ENCODE measurements at regions not wholly inside any gene's neighbourhood (a gene's known extent, or its start where the extent isn't known, plus 50 kb on each side); places are given as distances from the start of the nearest gene placed in this dataset.

DNA sequence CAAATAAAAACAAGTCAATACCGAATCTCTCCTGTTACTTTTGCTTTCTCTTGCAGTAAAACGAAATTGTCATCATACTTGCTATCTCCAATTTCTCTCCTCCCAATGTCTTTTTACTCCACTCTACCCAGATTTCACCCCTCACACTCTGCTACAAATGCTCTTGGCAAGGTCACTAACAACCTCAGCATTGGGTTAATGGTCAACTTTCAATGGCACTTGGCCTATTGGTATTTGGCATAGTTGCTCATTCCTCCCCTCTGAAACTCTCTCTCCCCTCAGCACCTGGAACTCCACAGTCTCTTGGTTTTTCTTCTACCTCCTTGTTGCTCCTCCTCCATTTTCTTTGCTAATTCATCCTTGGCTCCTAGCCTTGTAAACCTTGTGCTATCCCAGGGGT is 367.3 kb downstream of the PTPRU start:
- Mint-ChIP-seq H3K4me3 (ENCODE audit: unreplicated experiment) (no peak overlapping the region), H3K27ac (ENCODE audit: unreplicated experiment) (no peak overlapping the region), H3K27me3 (ENCODE audit: low read depth) (peaks cover 14% of the 10 kb centered on the region), H3K9me3 (ENCODE audit: low read depth) (peaks cover 2% of the 10 kb centered on the region), H3K36me3 (ENCODE audit: low read depth) (no peaks in the 10 kb centered on the region), H3K4me1 (ENCODE audit: low read depth) (no peaks in the 10 kb centered on the region)
- TF ChIP-seq, protein P1, sequence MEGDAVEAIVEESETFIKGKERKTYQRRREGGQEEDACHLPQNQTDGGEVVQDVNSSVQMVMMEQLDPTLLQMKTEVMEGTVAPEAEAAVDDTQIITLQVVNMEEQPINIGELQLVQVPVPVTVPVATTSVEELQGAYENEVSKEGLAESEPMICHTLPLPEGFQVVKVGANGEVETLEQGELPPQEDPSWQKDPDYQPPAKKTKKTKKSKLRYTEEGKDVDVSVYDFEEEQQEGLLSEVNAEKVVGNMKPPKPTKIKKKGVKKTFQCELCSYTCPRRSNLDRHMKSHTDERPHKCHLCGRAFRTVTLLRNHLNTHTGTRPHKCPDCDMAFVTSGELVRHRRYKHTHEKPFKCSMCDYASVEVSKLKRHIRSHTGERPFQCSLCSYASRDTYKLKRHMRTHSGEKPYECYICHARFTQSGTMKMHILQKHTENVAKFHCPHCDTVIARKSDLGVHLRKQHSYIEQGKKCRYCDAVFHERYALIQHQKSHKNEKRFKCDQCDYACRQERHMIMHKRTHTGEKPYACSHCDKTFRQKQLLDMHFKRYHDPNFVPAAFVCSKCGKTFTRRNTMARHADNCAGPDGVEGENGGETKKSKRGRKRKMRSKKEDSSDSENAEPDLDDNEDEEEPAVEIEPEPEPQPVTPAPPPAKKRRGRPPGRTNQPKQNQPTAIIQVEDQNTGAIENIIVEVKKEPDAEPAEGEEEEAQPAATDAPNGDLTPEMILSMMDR (IDR thresholded peaks at IDR 0.05): no peak
- no peak for DNase-seq (ENCODE audit: low spot score)

DNA sequence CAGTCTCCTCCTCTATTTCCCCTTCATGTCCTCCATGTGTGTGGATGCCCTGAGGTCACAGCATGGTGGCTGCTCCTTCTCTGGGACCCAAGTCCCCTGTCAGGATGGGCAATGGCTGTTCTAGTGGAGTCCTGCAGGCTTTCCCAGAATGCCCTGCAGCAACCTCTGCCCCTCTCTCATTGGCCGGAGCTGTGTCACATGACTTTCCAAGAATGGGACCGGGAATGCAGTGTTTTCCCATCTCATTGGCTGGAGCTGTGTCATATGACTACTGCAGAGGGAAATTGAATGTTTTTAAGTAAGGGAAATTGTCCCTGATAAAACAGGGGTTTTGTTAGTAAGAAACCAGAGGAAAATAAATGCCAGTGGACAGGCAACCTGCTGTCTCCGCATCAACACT is 365.9 kb downstream of the PTPRU start:
- Mint-ChIP-seq H3K27me3 (ENCODE audit: low read depth) (peaks cover 20% of the 10 kb centered on the region), H3K4me3 (ENCODE audit: unreplicated experiment) (no peak overlapping the region), H3K9me3 (ENCODE audit: low read depth) (peaks cover 2% of the 10 kb centered on the region), H3K4me1 (ENCODE audit: low read depth) (no peaks in the 10 kb centered on the region), H3K36me3 (ENCODE audit: low read depth) (no peaks in the 10 kb centered on the region), H3K27ac (ENCODE audit: unreplicated experiment) (no peak overlapping the region)
- TF ChIP-seq, protein P1 (IDR thresholded peaks at IDR 0.05): no peak
- DNase-seq (ENCODE audit: low spot score): no peak

DNA sequence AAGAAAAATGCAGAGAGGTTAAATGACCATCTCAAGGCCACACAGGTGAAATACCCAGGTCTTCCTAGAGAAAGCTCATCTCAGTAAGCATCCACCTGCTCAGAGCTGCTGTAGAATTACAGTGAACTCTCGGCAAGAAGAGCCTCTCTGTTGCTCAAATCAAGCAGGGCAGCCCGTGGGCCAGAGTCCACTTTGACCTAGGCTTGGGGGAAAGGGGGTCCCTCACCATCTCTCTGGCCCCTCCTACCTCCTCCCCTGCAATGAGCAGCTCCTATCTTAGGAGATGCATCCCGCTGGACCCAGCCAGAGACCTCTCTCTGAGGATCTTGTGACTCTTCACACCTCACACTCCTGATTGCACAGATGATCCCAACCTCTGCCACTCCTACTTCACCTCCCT is 364.7 kb downstream of the PTPRU start:
- Mint-ChIP-seq H3K27me3 (ENCODE audit: low read depth) (peaks cover 20% of the 10 kb centered on the region), H3K4me1 (ENCODE audit: low read depth) (no peaks in the 10 kb centered on the region), H3K27ac (ENCODE audit: unreplicated experiment) (no peak overlapping the region), H3K4me3 (ENCODE audit: unreplicated experiment) (no peak overlapping the region), H3K9me3 (ENCODE audit: low read depth) (peaks cover 2% of the 10 kb centered on the region), H3K36me3 (ENCODE audit: low read depth) (no peaks in the 10 kb centered on the region)
- TF ChIP-seq, protein P1 (IDR thresholded peaks at IDR 0.05): no peak
- DNase-seq (ENCODE audit: low spot score): no peak

DNA sequence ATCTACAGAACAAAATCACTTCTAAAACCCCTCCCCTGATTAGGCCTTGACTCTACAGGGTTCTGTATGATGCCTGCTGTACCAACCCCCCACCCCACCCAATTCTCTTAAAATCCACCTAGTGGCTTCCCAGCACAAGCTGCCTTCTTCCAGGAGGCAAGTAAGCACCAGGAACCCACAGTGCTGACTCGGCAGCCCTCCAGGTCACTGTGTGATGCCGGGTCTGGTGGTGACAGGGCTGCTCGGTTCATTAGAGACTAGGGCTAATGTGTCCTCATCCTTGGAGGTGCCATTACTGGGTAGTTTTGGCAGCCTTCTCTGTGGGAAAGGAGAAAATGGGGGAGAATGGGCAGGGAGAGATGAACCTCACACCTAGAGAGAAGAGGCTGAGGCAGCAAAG is 363.5 kb downstream of the PTPRU start:
- no peaks in the 10 kb centered on the region for H3K36me3 Mint-ChIP-seq (ENCODE audit: low read depth)
- H3K4me3 Mint-ChIP-seq (ENCODE audit: unreplicated experiment): no peak overlapping the region
- DNase-seq (ENCODE audit: low spot score): no peak
- H3K4me1 Mint-ChIP-seq (ENCODE audit: low read depth): no peaks in the 10 kb centered on the region
- peaks cover 20% of the 10 kb centered on the region for H3K27me3 Mint-ChIP-seq (ENCODE audit: low read depth)
- TF ChIP-seq, protein P1 (IDR thresholded peaks at IDR 0.05): no peak
- peaks cover 2% of the 10 kb centered on the region for H3K9me3 Mint-ChIP-seq (ENCODE audit: low read depth)
- no peak overlapping the region for H3K27ac Mint-ChIP-seq (ENCODE audit: unreplicated experiment)

DNA sequence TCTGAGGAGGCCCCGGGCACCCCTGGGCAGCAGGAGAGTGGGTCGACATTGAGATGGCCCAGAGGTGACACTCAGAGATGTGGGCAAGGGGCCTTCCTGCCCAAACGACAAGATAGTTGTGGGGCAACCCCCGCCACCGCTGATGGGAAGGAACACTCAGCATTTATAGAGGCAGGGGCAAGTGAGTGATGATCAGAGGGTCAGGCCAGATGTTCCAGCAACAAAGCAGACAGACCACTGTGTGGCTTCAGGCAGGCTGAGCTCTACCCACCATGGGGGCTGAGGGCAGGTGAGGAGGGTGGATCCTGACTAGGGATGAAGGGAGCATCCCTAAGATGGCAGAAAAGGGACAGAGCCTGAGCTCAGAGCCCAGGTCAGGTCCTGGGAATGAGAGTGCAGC is 362.7 kb downstream of the PTPRU start:
- H3K27ac Mint-ChIP-seq (ENCODE audit: unreplicated experiment): no peak overlapping the region

More for the DNA sequence above, 362.7 kb downstream of the PTPRU start:
- TF ChIP-seq, protein P1 (IDR thresholded peaks at IDR 0.05): no peak
- Mint-ChIP-seq H3K4me3 (ENCODE audit: unreplicated experiment) (no peak overlapping the region), H3K36me3 (ENCODE audit: low read depth) (no peaks in the 10 kb centered on the region), H3K9me3 (ENCODE audit: low read depth) (peaks cover under 1% of the 10 kb centered on the region), H3K4me1 (ENCODE audit: low read depth) (no peaks in the 10 kb centered on the region), H3K27me3 (ENCODE audit: low read depth) (peaks cover 18% of the 10 kb centered on the region)
- no peak for DNase-seq (ENCODE audit: low spot score)
